ENCODE measurements at regions not wholly inside any gene's neighbourhood (a gene's known extent, or its start where the extent isn't known, plus 50 kb on each side); places are given as distances from the start of the nearest gene placed in this dataset.
A peak's percentile ranks its signal among the peaks of the same experiment; 100 is the strongest.

DNA sequence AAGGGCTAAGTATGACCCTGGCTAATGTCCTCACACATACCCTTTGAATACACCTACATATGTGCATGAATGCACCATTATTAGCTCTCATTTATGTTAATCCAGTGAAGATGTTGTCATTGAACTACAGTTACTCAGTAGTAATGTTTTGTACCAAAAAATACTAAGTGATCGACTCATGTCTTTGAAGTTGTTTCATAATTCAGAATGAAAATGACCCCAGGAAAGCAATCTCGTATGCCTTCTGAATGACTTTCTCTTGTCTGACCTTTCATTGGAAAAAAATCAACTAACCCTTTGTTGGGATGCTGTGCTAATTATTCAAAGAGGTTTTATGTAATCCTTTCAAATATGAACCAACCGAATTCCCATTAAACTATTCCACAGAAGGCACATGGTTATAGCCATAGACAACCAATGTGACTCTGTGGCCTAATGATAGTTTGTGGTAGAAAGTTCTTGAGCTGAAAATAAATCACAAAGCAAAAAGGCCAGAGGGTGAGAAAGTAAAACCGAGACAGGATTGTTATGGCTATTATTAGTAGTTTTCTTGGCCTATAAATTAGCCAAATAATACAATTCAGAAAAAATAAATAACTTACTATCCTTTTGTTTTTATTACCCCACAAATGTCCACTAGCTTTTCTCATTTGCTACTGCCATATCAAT, 86.8 kb upstream of the STARD13 start:
- no peak for DNase-seq

DNA sequence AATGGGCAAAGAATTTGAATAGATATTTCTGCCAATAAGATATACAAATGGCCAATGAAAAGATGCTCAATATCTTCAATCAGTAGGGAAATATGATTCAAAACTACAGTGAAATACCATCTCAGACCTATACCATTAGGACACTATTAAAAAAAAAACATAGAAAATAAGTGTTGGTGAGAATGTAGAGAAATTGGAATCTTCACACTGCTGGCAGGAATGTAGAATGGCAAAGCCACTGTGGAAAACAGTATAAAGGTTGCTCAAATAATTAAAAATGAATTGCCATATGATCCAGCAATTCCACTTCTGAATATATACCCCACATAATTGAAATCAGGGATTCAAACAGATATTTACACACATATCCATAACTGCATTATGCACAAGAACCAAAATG, 88.1 kb upstream of the STARD13 start:
- no peak for DNase-seq

DNA sequence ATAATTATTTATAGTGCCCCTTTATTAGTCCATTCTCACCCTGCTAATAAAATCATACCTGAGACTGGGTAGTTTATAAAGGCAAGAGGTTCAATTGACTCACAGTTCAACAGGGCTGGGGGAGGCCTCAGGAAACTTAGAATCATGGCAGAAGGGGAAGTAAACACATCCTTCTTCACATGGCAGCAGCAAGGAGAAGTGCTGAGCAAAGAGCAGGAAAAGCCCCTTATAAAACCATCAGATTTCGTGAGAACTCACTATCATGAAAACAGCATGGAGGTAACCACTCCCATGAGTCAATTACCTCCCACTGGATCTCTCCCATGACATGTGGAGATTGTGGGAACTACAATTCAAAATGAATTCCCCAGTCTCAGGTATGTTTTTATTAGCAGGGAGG, 89.9 kb upstream of the STARD13 start:
- no peak for DNase-seq

DNA sequence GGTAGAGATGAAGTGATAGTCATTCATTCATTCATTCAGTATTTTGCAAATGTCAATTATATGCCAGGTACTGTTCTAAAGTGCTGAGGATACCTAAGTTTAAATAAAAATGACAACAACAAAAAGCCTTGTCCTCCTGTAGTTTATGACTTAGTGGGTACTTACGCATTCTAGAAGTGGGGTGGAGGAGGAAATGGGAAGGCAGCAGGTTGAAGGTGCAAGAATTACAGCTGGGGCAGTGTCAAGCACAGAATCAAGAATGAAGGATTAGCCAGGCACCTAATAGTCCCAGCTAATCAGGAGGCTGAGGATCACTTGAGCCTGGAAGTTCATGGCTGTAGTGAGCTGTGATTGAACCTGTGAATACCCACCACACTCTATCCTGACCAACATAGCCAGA, 90.7 kb upstream of the STARD13 start:
- DNase-seq: no peak

DNA sequence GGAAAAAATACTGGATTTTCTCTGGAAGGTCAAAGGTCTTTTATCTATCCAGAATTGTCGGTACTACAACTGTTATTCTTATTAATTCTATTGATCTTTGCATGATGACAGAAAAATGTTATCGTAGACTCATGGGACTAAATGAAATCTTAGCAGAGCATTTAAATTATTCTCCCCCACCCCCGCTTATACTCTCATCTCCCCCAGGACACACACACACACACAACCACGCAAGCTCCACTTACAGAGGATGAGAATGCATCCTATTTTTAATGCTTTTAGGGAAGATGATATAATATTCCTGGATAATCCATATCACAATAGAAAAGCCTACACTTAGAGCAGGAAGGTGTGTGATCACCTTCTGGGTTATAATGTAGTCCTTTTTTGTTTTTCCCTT, 91.9 kb upstream of the STARD13 start:
- no peak for DNase-seq

DNA sequence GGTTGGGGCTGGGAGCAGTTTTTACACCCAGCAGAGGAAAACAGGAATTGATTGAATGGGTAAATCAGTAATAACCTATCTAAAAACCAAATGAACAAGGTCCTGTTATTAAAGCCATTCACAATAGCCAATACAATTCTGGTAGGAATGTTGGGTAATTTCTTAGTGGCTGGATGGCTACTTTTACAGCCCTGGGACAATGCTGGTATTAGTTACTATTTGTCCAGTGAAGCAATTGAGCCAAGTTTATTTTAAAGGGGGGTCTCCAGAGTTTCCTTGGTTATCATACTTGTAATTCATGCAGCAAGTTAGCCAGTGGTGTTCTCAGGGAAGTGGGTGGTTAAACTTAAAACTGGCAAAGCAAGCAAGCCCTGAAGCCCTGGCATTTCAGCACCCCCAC, 92.3 kb upstream of the STARD13 start:
- DNase-seq: no peak

DNA sequence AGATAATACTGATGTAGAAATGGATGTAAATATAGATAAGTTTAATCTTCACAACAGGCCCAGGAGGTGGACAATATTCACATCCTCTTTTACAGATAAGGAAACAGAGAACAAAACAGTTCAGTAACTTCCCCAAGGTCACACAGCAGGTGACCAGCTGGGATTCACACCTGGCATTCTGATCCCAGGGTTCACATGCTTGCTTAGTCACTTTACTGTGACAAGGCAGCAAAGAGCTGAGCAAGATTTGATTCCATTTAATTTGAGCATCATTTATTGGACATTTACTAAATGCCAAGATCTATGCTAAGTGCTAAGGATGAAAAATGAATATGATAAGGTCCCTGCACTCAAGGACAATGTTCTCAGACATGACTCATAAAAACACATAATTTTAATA, 94.1 kb upstream of the STARD13 start:
- DNase-seq: no peak

DNA sequence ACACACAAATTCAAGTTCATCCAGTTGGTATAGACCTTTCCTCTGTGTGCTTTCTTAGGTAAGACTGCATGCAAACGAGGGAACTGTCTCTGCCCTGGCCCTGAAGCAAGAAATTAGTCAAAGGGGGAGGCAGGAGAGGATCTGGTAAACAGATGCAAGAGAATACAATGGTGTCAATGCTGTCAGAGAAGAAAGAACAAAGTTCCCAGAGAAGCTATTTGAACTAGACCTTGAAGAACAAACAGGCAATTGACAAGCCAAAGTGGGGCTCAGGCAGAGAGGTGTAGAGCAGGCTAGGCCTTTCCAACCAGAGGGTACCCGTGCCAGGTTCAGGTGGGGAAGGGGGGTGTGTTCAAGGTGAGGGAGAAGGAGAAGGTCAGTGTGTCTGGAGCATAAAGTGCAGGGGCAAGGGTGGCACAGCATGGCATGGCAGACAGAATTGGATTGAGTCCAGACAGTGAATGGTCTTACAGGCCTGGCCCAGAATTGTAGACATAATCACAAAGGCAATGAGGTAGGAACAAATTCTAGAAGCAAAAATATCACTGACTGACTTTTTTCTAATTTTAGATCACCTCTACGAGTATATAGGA, 95.0 kb upstream of the STARD13 start:
- DNase-seq: no peak

DNA sequence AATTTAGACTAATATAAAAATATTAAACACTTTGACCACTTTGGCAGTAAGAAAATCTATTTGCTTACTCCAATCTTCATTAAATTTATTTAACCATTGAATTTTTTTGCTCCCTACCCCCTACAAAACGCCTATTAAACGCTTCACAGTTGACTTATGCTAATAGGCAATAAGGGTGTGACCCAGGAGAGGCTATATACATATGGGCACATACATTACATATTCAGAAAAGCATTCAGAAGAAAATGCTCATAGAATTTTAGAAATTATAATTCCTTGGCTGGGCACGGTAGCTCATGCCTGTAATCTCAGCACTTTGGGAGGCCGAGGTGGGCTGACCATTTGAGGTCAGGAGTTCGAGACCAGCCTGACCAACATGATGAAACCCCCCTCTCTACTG, 95.6 kb upstream of the STARD13 start:
- no peak for DNase-seq

DNA sequence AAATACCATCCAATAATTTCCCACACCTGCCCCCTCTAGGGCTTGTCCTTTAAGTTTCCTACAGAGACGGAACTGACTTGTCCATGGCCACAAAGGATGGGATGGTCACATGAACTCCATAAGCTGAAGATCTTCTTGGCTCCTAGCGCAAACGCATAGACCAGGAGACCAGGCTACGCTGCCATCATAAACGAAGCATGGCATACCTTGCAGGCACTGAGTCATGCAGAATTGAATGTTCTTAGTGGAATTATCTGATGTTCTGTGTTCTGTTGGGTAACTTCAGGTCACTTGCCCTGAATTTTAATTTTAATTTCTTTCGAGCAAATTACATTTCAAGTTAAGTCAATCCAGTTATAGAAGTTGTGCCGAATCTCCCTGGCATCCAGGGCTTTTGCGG, 96.4 kb upstream of the STARD13 start:
- no peak for DNase-seq

DNA sequence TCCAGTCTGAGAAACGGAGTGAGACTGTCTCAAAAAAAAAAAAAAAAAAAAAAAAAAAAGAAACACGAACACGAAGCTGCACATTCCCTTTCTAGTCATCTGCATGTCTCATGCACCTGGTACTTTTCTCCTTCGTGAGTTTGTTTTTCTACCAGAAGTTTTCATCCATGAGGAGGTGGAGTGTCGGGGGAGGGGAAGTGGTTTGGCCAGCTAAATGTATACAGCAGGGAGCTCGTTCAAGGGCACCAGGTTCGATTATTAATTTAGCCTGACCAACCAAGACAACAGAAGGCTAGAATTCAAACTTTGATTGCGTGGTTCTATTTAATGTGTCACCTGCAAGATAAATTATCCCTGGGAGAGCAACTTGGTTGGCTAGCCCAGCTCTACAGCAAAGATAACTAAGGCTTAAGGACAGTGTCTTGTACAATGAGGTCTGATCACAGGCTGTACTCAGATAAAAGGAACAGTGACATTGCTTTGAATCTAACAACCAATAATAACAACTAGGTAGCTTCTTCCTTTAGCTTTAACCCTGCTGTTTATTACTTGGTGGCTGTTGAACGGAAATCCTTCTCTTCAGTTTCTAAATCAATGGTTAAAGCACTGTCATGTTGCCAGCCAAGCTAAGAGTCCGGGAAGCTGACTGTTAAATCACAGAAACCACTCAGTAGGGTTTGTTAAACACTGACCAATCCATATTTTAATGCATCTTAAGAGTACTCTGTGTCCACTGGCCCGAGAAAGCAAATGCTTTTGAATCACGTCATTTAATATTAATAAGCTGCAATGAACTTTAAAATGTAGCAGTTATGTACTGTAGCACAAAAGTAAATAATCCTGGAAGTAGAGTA, 98.4 kb upstream of the STARD13 start:
- no peak for DNase-seq

DNA sequence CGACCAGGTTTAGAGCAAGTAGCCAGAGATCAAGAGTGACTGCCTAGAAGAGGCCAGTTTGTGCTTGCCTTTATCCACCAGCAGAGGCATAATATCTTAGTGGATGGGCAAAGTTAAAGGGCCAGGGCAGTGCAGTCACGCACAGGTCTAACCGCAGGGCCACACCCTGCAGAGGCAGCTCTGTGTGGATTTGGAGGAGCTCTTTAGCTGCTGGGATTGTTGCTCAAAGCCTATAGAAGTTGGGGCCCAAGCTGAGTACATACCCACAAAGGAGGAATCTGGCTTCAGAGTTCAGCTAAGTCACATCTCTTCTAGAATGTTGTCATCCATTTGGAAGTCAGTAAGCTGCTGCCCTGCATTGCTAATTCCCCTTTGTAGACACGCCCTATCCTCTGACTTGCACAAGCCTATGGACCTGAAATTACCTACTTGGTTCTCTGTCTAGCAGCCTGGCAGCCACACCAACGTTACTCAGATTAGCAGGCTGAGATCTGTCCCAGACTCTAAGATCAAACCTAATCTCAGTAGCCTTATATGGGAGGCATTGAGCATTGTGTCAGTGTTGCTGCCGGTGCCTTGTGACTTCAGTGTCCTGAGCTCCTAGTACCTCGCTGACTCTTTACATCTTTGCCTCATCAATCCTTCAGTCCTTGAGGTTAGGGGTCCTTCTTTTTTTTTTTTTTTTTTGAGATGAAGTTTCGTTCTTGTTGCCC, 102.9 kb upstream of the STARD13 start:
- no peak for DNase-seq

DNA sequence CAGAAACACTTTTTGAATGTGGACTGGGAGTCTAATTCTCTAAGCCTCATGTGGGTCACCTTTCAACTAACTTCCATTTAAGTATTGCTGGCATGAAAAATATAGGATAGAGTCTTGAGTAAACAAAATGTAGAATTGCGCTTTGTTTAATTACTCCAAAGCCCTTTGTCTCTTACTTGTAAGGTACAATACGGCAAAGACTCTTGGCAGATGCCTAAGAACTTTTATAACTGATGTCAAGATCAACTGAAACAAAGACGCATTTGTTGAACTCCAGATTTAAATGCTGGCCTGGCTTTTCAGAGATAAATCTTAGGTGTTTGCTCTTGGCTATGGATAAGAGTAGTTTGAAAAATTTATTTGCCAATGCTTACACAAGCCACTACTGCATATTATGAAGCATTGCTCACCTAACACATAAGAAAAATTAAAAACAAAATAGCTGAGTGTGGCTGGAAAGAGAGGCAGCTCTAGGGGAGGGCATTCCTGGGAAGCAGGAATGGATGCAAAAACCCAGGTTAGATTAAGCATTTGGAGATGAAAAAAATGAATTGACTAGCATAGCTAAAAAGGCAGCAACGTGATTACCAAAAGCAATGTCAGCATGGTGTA, 107.3 kb upstream of the STARD13 start:
- no peak for DNase-seq

DNA sequence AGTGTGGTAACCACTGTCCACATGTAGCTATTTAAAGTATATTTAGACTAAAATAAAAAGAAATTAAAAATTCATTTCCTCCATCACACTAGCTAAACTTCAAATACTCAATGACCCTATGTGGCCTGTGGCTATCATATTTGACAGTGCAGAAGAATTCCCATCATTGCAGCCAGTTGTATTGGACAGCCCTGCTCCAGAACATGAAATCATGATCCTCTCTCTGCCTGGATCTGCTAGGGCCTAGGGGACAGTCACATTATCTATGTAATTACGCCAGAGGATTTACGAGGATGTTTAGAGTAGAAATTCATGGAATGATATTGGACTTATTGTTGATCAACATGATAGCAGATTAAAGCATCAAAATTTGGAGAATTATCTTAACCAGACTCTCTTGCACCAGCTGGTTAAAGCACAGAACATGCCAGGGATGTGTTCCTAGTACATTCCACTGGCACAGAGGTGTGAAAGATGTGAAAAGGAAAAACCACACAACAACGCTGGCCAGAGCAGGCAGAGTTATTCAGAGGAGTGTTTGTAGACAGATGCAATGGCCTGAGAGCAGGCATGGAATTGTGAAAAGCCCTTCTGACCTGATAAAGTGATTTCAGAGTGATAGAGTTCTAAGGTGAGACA, 108.9 kb upstream of the STARD13 start:
- no peak for DNase-seq

DNA sequence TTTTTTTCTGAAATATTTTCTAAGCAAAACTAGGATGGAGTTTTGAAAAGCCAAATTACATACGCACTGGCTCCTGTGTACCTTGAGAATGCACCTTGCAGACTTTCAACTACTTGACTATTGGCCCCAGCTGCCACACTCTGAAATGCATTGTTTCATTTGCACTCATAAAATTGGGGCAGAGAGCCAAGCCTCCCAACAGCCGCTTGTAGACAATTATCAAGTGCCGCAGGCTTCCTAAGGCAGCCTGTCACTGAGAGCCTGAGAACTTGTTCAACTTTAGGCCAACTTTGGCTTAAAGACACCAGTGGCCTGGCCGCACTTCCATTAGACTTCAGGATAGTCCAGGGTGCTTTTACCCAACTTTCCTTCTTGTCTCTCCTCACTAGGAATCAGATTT, 115.7 kb upstream of the STARD13 start:
- DNase-seq: peak; percentile 4

DNA sequence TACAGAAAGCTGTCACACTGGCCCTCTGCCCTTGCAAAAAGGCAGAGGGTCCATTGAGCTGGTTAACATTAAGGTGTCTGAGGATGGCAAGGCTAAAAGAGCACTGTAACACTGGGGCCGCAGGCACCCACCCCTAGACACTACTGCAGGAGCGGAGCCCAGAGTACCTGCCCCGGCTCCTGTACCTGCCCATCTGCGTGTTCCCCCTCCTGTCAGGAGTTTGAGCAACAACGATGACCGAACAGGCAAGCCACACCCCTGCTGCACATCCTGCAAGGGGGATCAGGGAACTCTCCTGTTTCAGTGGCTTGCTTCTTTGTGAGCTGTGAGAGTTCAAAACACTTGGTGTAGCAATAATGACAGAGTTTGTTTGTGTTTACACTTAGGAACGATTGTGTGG, 117.4 kb upstream of the STARD13 start:
- DNase-seq: no peak

DNA sequence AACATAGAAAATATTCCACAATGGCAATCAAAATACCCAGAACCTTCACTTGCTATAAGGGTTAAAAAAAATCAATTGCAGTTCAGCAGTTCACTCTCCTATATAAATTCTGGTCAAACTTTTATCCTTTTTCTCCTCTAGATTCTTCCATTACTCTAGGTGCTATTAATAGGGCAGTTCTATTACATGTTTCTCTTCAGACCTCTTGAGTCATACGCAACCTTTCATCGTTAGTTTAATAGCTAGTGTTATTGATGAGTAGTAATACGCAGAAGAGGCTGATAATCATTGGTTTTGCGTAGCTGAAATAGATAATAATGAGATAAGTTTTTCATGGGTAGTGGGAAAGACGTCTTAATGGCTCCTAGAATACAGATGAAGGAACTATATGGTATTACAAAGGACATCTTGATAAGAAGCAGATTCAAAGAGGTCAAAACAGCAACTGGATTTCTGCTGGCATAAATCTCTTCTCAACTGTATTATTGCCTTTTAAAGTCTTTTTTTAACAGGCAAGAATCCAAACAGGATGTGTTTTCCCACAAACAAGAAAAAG, 118.3 kb upstream of the STARD13 start:
- no peak for DNase-seq

DNA sequence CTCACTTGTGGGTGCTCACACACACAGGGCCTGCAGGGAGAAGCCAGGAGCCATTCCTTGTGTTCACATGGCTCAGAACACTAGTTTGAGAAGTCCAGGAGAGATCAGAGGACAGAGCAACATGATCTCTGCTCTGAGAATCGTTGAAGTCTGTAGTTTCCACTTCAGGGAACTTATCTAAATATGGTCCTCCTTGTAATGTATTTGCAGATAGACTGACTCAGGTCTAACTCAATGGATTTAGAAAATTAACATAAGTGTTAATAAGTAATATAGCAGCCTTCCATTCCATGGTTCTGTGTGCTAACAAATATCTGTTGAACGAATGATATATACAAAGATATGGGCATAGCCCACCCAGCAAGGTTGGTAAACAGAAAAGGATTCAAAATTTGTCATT, 119.8 kb upstream of the STARD13 start:
- no peak for DNase-seq

DNA sequence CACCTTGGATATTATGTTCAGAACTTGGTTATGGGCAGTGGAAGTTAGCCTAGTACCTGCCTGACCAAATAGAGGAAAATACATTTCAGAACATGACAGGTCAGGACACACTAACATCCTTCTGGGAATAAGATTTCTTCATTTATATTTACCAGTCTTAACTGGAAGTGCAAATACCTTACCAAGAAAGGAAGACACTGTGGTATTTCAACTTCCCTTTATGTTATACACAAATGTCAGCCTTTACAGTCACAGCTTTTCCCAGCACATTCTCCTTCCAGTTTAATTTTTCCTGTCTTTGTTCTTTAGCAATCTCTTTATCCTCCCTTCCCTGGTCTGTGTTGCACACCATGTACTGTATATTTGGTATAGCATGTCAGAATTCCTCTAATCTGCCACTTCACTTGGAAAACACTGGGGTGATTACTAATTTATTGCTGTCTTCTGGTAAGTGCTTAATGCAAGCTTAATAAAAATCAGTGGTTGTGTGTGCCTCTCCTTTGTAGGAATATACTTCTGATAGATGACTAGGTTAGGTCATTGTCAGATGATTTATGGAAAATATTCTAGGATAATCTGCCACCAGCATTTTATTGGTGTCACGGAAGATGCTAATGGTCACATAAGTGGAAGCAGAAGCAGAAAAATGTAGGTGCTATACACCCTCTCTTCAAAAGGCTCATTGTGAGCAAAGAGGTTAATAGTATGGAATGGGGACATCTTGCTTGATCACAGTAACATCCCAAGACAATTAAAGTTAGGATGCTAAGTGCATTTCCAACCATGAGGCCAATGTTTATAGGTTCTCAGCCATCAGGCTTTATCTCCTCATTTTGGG, 124.3 kb upstream of the STARD13 start:
- no peak for DNase-seq

DNA sequence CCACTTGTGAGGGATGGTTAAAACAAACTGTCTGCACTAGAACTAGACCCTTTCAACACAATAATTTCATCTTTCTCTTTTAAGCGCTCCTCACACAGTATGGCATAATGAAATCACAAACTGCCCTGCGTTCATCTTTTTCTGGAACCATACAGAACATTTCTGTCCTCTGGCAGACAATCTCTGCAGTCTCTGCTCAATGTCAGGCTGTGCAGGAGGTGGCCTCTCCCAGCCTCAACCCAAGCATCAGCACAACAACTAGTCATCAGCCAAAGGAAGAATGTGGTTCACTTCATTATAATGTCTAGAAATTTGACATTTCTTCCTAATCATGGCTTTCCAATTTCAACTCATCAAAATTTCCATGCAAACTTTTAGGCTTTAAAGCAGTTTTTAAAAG, 125.1 kb upstream of the STARD13 start:
- no peak for DNase-seq

Data from muscle of arm (tissue), 1 donor.